Prostate gland (tissue), 2 donors: ENCODE measurements at regions not wholly inside any gene's neighbourhood (a gene's known extent, or its start where the extent isn't known, plus 50 kb on each side); places are given as distances from the start of the nearest gene placed in this dataset.

Experiments used
- DNase-seq: peaks from one replicate; pipeline ENCODE4 v3.0.0-alpha.2; 2019; ENCODE audit warnings: low spot score
- H3K27ac ChIP-seq, 2 donors: fragments of 200-600 bp; sonication (generic); 2 replicates each; pipeline ENCODE4 v1.5.1; 2017 to 2019
- H3K27me3 ChIP-seq: fragments of 200-600 bp; sonication (generic); replicated peaks from 2 replicates; pipeline ENCODE4 v1.5.1; 2019; ENCODE audit not compliant: insufficient read depth
- H3K36me3 ChIP-seq, 2 donors: fragments of 200-600 bp; sonication (generic); 1 replicate in 1 of 2; 2 replicates in 1 of 2; pipeline versions ENCODE4 v1.5.1 to v1.8.1; 2017 to 2019
- H3K4me1 ChIP-seq: fragments of 200-600 bp; sonication (generic); replicated peaks from 2 replicates; pipeline ENCODE4 v1.5.1; 2019
- H3K4me3 ChIP-seq, 2 donors: fragments of 200-600 bp; sonication (generic); 2 replicates each; pipeline ENCODE4 v1.5.1; 2017 to 2019
- H3K9me3 ChIP-seq: fragments of 200-600 bp; sonication (generic); 2 replicates; pipeline ENCODE4 v1.5.1; 2017
- POLR2A ChIP-seq: fragments of 450-650 bp; IDR thresholded peaks from one replicate; pipeline ENCODE4 v1.6.1; 2016; ENCODE audit warnings: antibody characterized with exemption, mild to moderate bottlenecking
- POLR2AphosphoS5 ChIP-seq: sonication (generic); formaldehyde crosslinking; IDR thresholded peaks from one replicate; pipeline ENCODE4 v1.6.1; 2017; ENCODE audit warnings: antibody characterized with exemption
- WGBS: methylation state at CpG from one replicate; pipeline ENCODE4 v1.1.5; 2018; 5-methylcytosine and 5-hydroxymethylcytosine counted together
- intact Hi-C: fragments of 100-400 bp; cut with DNase I; formaldehyde crosslinking; loops from one replicate; pipeline ENCODE4 v1.14.2; 2022
- TF ChIP-seq, protein P1 (sequence below), 4 experiments: fragments of 200-600 bp in 2 of 4; fragments of 450-650 bp in 2 of 4; sonication (generic) in 2 of 4; IDR thresholded peaks; 1 replicate in 3 of 4; 2 replicates in 1 of 4; pipeline ENCODE4 v1.5.1; 2016 to 2019; ENCODE audit warnings: antibody characterized with exemption in 4 of 4, mild to moderate bottlenecking in 2 of 4, moderate library complexity in 2 of 4

DNA sequence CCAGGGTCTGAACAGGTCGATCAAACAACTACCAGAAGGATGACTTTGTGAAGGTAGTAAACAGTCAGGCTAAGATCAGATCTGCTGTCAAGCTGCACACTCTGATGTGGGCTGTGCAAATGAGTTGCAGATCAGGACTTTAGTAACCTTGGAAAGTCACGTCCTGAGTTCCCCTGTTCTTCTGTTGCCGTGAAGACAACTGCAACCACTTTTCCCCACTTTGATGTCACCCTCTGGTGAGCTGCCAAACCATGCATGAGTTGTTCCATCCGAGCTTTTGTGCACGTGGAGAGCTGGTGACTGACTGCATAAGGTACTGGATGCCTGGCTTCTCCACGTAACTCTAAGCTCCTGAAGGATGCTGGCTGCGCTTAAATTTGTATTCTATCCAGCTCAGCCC is 111.0 kb downstream of the CD83 start:
- intact Hi-C loops, result no loop called here
- DNase-seq, result no peak

GRCh38 chr6:14231071-14231483 is 113.5 kb downstream of the CD83 start:
- no peak overlapping the region for H3K27ac ChIP-seq
- H3K4me1 ChIP-seq, result no peaks in the 10 kb centered on the region
- H3K4me3 ChIP-seq, result no peak overlapping the region
- H3K27me3 ChIP-seq, result no peaks in the 10 kb centered on the region
- peak; percentile 8 for DNase-seq
- TF ChIP-seq POLR2AphosphoS5, result peak; percentile 50
- TF ChIP-seq POLR2A, result no peak
- TF ChIP-seq, protein P1, sequence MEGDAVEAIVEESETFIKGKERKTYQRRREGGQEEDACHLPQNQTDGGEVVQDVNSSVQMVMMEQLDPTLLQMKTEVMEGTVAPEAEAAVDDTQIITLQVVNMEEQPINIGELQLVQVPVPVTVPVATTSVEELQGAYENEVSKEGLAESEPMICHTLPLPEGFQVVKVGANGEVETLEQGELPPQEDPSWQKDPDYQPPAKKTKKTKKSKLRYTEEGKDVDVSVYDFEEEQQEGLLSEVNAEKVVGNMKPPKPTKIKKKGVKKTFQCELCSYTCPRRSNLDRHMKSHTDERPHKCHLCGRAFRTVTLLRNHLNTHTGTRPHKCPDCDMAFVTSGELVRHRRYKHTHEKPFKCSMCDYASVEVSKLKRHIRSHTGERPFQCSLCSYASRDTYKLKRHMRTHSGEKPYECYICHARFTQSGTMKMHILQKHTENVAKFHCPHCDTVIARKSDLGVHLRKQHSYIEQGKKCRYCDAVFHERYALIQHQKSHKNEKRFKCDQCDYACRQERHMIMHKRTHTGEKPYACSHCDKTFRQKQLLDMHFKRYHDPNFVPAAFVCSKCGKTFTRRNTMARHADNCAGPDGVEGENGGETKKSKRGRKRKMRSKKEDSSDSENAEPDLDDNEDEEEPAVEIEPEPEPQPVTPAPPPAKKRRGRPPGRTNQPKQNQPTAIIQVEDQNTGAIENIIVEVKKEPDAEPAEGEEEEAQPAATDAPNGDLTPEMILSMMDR (IDR thresholded peaks at IDR 0.05), result no peak
- H3K36me3 ChIP-seq, result no peaks in the 10 kb centered on the region
- 49% methylated on average over 6 of the region's 6 CpGs for WGBS
- no peaks in the 10 kb centered on the region for H3K9me3 ChIP-seq
- intact Hi-C loops, result no loop called here

More for the DNA sequence above, 111.0 kb downstream of the CD83 start:
- Histone ChIP-seq H3K4me3 (no peak overlapping the region), H3K27ac (no peak overlapping the region), H3K27me3 (no peaks in the 10 kb centered on the region), H3K9me3 (no peaks in the 10 kb centered on the region), H3K4me1 (no peaks in the 10 kb centered on the region), H3K36me3 (no peaks in the 10 kb centered on the region)
- no peak for TF ChIP-seq POLR2AphosphoS5
- 74% methylated on average over 7 of the region's 7 CpGs for WGBS

GRCh38 chr6:14231501-14232280 is 114.1 kb downstream of the CD83 start:
- DNase-seq, result peak; percentile 16
- Histone ChIP-seq H3K36me3 (no peaks in the 10 kb centered on the region), H3K4me1 (no peaks in the 10 kb centered on the region), H3K9me3 (no peaks in the 10 kb centered on the region), H3K27me3 (no peaks in the 10 kb centered on the region), H3K4me3 (no peak overlapping the region), H3K27ac (no peak overlapping the region)
- 78% methylated on average over 7 of the region's 7 CpGs for WGBS
- intact Hi-C loops, result no loop called here
- TF ChIP-seq POLR2A (no peak), POLR2AphosphoS5 (no peak)
- TF ChIP-seq, protein P1 (IDR thresholded peaks at IDR 0.05), result no peak

DNA sequence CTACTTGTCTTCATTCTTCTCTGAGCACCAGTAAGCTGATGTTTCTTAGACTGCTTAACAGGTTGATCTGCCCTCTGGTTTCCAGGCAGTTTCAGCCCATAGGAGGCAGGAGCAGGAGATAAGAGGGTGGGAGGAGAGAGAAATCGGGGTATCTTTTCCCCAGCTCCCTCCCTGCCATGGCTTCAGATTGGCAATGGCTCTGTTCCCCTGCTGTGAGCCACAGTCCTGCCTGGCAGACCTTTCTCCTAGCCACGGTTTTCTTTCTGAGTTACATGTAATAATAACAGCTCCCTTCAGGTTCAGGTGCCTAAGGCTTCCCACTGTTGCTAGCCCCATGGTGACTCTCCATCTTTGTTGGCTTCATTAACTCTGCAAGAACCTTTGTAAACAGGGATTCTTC is 115.3 kb downstream of the CD83 start:
- no peaks in the 10 kb centered on the region for H3K9me3 ChIP-seq
- no peaks in the 10 kb centered on the region for H3K36me3 ChIP-seq
- WGBS, result 90% methylated on average over 2 of the region's 2 CpGs
- DNase-seq, result no peak
- H3K4me3 ChIP-seq, result no peak overlapping the region
- TF ChIP-seq, protein P1 (IDR thresholded peaks at IDR 0.05), result no peak
- TF ChIP-seq POLR2A, result no peak
- no peak for TF ChIP-seq POLR2AphosphoS5
- H3K27ac ChIP-seq, result no peak overlapping the region
- H3K27me3 ChIP-seq, result no peaks in the 10 kb centered on the region
- H3K4me1 ChIP-seq, result no peaks in the 10 kb centered on the region
- intact Hi-C loops, result no loop called here

- Histone ChIP-seq H3K4me1 (no peaks in the 10 kb centered on the region), H3K36me3 (no peaks in the 10 kb centered on the region), H3K9me3 (no peaks in the 10 kb centered on the region), H3K27ac (no peak overlapping the region), H3K4me3 (no peak overlapping the region), H3K27me3 (no peaks in the 10 kb centered on the region)
- no peak for DNase-seq
- WGBS, result 92% methylated on average over 8 of the region's 8 CpGs
- intact Hi-C loops, result no loop called here
- TF ChIP-seq POLR2A, result no peak
- TF ChIP-seq POLR2AphosphoS5, result no peak
- TF ChIP-seq, protein P1 (IDR thresholded peaks at IDR 0.05), result no peak
These were observed 118.2 kb downstream of the CD83 start for GRCh38 chr6:14235653-14236356.
